ENCODE measurements at regions not wholly inside any gene's neighbourhood (a gene's known extent, or its start where the extent isn't known, plus 50 kb on each side); places are given as distances from the start of the nearest gene placed in this dataset.

GRCh38 chr5:32989815-32990214 lies 278.7 kb downstream of the NPR3 start:
- H2AFZ ChIP-seq (ENCODE audit: control insufficient read depth, low read length), result peak overlapping the region; percentile 25
- H3K79me2 ChIP-seq (ENCODE audit: control insufficient read depth, insufficient read depth, low read length), result no peaks in the 10 kb centered on the region
- H4K20me1 ChIP-seq (ENCODE audit: control insufficient read depth, extremely low read depth, insufficient read depth, low read length), result no peaks in the 10 kb centered on the region
- no peaks in the 10 kb centered on the region for H3K9me1 ChIP-seq (ENCODE audit: control insufficient read depth, extremely low read depth, insufficient read depth, low read length)
- TF ChIP-seq CTCF (optimal IDR thresholded peaks at IDR 0.05 in 1 of 3, IDR thresholded peaks at IDR 0.05 in 1 of 3, conservative IDR thresholded peaks at IDR 0.05 in 1 of 3; ENCODE audit: extremely low read depth in 1 of 3, insufficient read depth in 2 of 3, low read length in 3 of 3) (no peak), EZH2 (IDR thresholded peaks at IDR 0.05; ENCODE audit: low read length) (no peak)
- H3K27ac ChIP-seq (ENCODE audit: control insufficient read depth, insufficient read depth, low read length), result no peak overlapping the region
- no peak for FAIRE-seq
- no peak overlapping the region for H3K4me3 ChIP-seq (ENCODE audit: control insufficient read depth in 2 of 3, extremely low read depth in 1 of 3, insufficient read depth in 2 of 3, low read depth in 1 of 3, low read length in 3 of 3)
- H3K4me2 ChIP-seq (ENCODE audit: control insufficient read depth, extremely low read depth, insufficient read depth, low read depth, low read length), result peak overlapping the region; percentile 98
- no peak for DNase-seq (ENCODE audit: low read depth, low spot score)
- H3K4me1 ChIP-seq (ENCODE audit: control insufficient read depth, extremely low read depth, insufficient read depth, low read length), result peaks cover 28% of the 10 kb centered on the region
- no peaks in the 10 kb centered on the region for H3K9me3 ChIP-seq (ENCODE audit: control insufficient read depth, low read depth, low read length)
- no peaks in the 10 kb centered on the region for H3K36me3 ChIP-seq (ENCODE audit: control insufficient read depth in 2 of 2, extremely low read depth in 1 of 2, insufficient read depth in 2 of 2, low read length in 2 of 2)
- no peaks in the 10 kb centered on the region for H3K27me3 ChIP-seq (ENCODE audit: control insufficient read depth, extremely low read depth, insufficient read depth, low read length)
- dilution Hi-C loops (cut with MboI; ENCODE audit: extremely low pct_ligation_motif_present, low sequenced_read_pairs), result no loop called here
- no peak overlapping the region for H3K9ac ChIP-seq (ENCODE audit: control insufficient read depth, extremely low read depth, insufficient read depth, low read length)

GRCh38 chr5:32990593-32991420 lies 279.7 kb downstream of the NPR3 start:
- DNase-seq (ENCODE audit: low read depth, low spot score) (no peak), FAIRE-seq (peak; percentile 78)
- no peaks in the 10 kb centered on the region for H4K20me1 ChIP-seq (ENCODE audit: control insufficient read depth, extremely low read depth, insufficient read depth, low read length)
- peak overlapping the region; percentile 94 for H2AFZ ChIP-seq (ENCODE audit: control insufficient read depth, low read length)
- peak overlapping the region; percentile 98 for H3K4me2 ChIP-seq (ENCODE audit: control insufficient read depth, extremely low read depth, insufficient read depth, low read depth, low read length)
- H3K4me1 ChIP-seq (ENCODE audit: control insufficient read depth, extremely low read depth, insufficient read depth, low read length), result peaks cover 25% of the 10 kb centered on the region
- no peaks in the 10 kb centered on the region for H3K9me1 ChIP-seq (ENCODE audit: control insufficient read depth, extremely low read depth, insufficient read depth, low read length)
- H3K9ac ChIP-seq (ENCODE audit: control insufficient read depth, extremely low read depth, insufficient read depth, low read length), result peak overlapping the region; percentile 67
- no peaks in the 10 kb centered on the region for H3K79me2 ChIP-seq (ENCODE audit: control insufficient read depth, insufficient read depth, low read length)
- H3K9me3 ChIP-seq (ENCODE audit: control insufficient read depth, low read depth, low read length), result no peaks in the 10 kb centered on the region
- H3K27ac ChIP-seq (ENCODE audit: control insufficient read depth, insufficient read depth, low read length), result peak overlapping the region; percentile 79
- peak overlapping the region in 2 of 3 experiments; percentile 64 to 70 for H3K4me3 ChIP-seq (ENCODE audit: control insufficient read depth in 2 of 3, extremely low read depth in 1 of 3, insufficient read depth in 2 of 3, low read depth in 1 of 3, low read length in 3 of 3)
- dilution Hi-C loops (cut with MboI; ENCODE audit: extremely low pct_ligation_motif_present, low sequenced_read_pairs), result no loop called here
- no peaks in the 10 kb centered on the region for H3K27me3 ChIP-seq (ENCODE audit: control insufficient read depth, extremely low read depth, insufficient read depth, low read length)
- no peaks in the 10 kb centered on the region for H3K36me3 ChIP-seq (ENCODE audit: control insufficient read depth in 2 of 2, extremely low read depth in 1 of 2, insufficient read depth in 2 of 2, low read length in 2 of 2)
- TF ChIP-seq EZH2 (IDR thresholded peaks at IDR 0.05; ENCODE audit: low read length) (no peak), CTCF (optimal IDR thresholded peaks at IDR 0.05 in 1 of 3, IDR thresholded peaks at IDR 0.05 in 1 of 3, conservative IDR thresholded peaks at IDR 0.05 in 1 of 3; ENCODE audit: extremely low read depth in 1 of 3, insufficient read depth in 2 of 3, low read length in 3 of 3) (no peak)
